Colonic mucosa (tissue), 4 donors: ENCODE measurements at regions not wholly inside any gene's neighbourhood (a gene's known extent, or its start where the extent isn't known, plus 50 kb on each side); places are given as distances from the start of the nearest gene placed in this dataset.

Experiments
- DNase-seq: peaks from one replicate; pipeline ENCODE4 v3.0.0-alpha.2; 2020
- H3K27ac ChIP-seq: fragments of 200-600 bp; one replicate; pipeline ENCODE4 v1.8.0; 2021
- H3K27me3 ChIP-seq: fragments of 200-600 bp; one replicate; pipeline ENCODE4 v1.8.0; 2021
- H3K36me3 ChIP-seq: fragments of 200-600 bp; one replicate; pipeline ENCODE4 v1.8.0; 2021
- H3K4me1 ChIP-seq: fragments of 200-600 bp; one replicate; pipeline ENCODE4 v1.8.0; 2021; ENCODE audit warnings: mild to moderate bottlenecking
- H3K4me3 ChIP-seq: fragments of 200-600 bp; one replicate; pipeline ENCODE4 v1.8.0; 2021
- H3K9ac ChIP-seq, 2 donors: one replicate each; pipeline ENCODE4 v1.7.0; 2013; ENCODE audit warnings: control low read depth in 2 of 2, low read depth in 2 of 2, low read length in 2 of 2
- H3K9me3 ChIP-seq: fragments of 200-600 bp; one replicate; pipeline ENCODE4 v1.8.0; 2021
- intact Hi-C: fragments of 100-400 bp; cut with DNase I; formaldehyde crosslinking; loops from one replicate; pipeline ENCODE4 v1.14.1; 2022
- TF ChIP-seq, protein P1 (sequence below): fragments of 200-600 bp; IDR thresholded peaks from one replicate; pipeline ENCODE4 v1.8.0; 2022; ENCODE audit warnings: antibody characterized with exemption, mild to moderate bottlenecking
- donor health status: healthy.
- donor health status: DM: no; HTN: no; CAD: no.
- donor health status: DM: no; HTN: no; CAD: no.

DNA sequence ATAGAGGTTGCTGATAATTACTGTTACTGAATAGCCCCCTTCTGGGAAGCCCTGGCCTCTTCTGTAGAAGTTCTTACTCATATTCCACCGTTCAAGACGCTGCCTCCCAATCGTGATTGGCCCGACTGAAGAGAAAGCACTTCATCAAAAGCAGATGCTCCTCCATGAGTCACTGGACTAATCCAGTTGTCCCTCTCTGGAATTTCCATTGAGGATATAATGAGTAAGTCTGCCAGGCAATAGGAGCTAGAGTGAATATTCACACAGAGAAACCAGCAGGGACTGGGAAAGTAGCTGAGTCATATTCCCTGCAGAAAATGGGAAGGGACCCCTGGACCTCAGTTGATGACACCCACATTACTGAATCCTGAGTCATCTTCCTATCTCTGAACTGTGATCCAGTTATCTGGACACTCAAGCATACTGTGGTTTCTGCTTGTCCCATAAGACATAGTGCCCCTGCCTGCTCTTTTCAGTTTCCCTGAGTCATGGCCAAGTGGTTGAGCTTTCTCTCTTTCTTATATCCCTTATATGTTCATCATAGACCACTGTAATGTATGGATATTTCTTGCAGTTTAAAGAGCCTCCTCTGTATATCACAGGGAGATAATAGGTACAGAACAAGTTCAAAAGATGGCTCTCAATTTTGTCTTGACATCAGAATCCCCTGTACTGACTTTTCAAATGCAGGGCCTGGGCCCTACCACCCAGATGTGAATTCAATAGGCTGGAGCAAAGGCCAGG is 151.2 kb upstream of the CDIN1 start:
- no peaks in the 10 kb centered on the region for H3K36me3 ChIP-seq
- TF ChIP-seq, protein P1, sequence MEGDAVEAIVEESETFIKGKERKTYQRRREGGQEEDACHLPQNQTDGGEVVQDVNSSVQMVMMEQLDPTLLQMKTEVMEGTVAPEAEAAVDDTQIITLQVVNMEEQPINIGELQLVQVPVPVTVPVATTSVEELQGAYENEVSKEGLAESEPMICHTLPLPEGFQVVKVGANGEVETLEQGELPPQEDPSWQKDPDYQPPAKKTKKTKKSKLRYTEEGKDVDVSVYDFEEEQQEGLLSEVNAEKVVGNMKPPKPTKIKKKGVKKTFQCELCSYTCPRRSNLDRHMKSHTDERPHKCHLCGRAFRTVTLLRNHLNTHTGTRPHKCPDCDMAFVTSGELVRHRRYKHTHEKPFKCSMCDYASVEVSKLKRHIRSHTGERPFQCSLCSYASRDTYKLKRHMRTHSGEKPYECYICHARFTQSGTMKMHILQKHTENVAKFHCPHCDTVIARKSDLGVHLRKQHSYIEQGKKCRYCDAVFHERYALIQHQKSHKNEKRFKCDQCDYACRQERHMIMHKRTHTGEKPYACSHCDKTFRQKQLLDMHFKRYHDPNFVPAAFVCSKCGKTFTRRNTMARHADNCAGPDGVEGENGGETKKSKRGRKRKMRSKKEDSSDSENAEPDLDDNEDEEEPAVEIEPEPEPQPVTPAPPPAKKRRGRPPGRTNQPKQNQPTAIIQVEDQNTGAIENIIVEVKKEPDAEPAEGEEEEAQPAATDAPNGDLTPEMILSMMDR = no peak
- H3K27ac ChIP-seq = no peak overlapping the region
- no peak for DNase-seq
- no peaks in the 10 kb centered on the region for H3K9me3 ChIP-seq
- intact Hi-C loops = no loop called here
- H3K27me3 ChIP-seq = no peaks in the 10 kb centered on the region
- H3K4me1 ChIP-seq = no peaks in the 10 kb centered on the region
- no peak overlapping the region for H3K4me3 ChIP-seq
- no peak overlapping the region for H3K9ac ChIP-seq

DNA sequence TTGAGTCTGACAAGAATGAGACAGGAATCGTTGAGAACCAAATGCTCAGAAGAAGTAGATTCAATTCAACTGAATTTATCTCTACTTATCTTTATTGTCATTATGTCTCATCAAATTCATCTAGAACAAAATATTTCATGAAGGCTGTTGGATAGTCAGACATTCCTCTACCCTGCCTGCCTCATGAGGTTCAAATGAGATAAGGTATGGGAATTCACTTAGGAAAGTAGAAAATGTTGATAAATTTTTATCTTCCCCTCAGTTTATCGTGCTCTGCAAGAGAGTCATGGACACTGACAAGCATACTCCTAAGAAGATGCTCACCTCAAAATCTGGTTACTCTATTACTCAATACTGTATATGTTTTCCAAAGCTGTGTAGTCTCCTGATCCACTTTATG is 149.7 kb upstream of the CDIN1 start:
- no peak for DNase-seq
- TF ChIP-seq, protein P1 = no peak
- H3K27ac ChIP-seq = no peak overlapping the region
- no peaks in the 10 kb centered on the region for H3K27me3 ChIP-seq
- H3K36me3 ChIP-seq = no peaks in the 10 kb centered on the region
- intact Hi-C loops = no loop called here
- no peak overlapping the region for H3K9ac ChIP-seq
- no peak overlapping the region for H3K4me3 ChIP-seq
- no peaks in the 10 kb centered on the region for H3K9me3 ChIP-seq
- no peaks in the 10 kb centered on the region for H3K4me1 ChIP-seq

DNA sequence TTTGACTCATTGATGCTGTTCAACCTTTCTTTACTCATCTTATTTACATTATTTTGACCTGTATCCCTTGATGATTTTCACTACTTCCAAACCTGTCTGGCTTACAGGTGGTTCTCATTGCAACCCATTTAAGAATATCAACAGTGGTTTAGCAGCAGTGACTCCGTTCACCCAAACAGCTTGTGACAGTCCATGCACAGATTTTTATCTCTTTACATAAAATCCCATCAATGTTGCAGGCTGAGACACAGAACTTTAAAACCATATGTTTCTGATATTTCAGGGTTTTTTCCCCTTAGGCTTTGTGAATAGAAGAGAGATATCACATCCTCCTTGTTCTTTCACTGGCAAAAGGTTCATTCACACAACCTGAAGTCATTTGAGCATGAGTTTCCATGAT is 149.1 kb upstream of the CDIN1 start:
- DNase-seq = no peak
- no peaks in the 10 kb centered on the region for H3K9me3 ChIP-seq
- TF ChIP-seq, protein P1 = no peak
- no peak overlapping the region for H3K9ac ChIP-seq
- no peak overlapping the region for H3K4me3 ChIP-seq
- H3K4me1 ChIP-seq = no peaks in the 10 kb centered on the region
- intact Hi-C loops = no loop called here
- H3K27me3 ChIP-seq = no peaks in the 10 kb centered on the region
- H3K36me3 ChIP-seq = no peaks in the 10 kb centered on the region
- no peak overlapping the region for H3K27ac ChIP-seq

DNA sequence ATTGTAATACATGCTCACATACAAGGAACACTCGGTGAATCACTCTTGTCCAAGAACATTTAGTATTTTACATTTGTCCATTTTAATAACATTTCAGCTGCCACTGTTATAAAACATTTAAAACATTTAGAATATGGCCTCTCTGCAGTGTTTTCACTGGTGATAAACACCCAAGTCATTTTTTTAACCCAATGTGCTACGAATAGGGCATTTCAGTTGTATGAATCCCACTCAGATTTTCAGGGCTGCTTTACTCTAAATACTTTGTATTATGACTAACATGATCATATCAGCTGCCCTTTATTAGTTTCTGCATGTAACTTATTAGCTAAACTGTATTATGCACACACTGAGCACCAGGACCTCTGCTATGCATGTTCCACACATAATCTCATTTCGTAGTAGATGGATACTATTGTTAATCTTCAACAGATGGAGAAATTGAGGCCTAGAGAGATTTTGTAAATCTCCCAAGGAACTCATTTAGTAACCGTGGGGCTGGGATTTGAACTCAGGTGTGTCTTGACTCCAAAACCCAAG is 148.6 kb upstream of the CDIN1 start:
- H3K36me3 ChIP-seq = no peaks in the 10 kb centered on the region
- H3K27me3 ChIP-seq = no peaks in the 10 kb centered on the region
- no peak overlapping the region for H3K4me3 ChIP-seq
- intact Hi-C loops = no loop called here
- H3K9me3 ChIP-seq = no peaks in the 10 kb centered on the region
- TF ChIP-seq, protein P1 = no peak
- H3K27ac ChIP-seq = no peak overlapping the region
- no peak overlapping the region for H3K9ac ChIP-seq
- no peak for DNase-seq
- no peaks in the 10 kb centered on the region for H3K4me1 ChIP-seq

DNA sequence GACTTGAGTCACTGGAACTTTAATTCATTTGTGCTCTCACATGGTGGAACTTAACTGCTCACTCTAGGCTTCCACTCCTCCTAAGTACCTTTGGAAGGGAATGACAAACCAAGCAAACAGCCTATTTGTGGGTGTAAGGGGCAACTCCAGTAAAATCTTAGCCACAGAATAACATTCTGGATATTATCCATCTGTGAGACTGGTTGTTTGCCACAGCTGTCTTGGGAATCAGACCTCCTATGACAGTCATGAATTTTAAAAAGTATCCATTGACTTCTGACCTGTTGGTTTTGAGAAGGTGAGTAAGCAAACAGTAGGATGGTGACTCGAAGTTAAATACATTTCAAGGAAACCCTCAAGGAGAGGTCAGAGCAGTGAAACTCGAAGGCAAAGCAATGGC is 147.3 kb upstream of the CDIN1 start:
- intact Hi-C loops = no loop called here

More for the DNA sequence above, 147.3 kb upstream of the CDIN1 start:
- no peak overlapping the region for H3K9ac ChIP-seq
- H3K4me1 ChIP-seq = no peaks in the 10 kb centered on the region
- DNase-seq = no peak
- H3K9me3 ChIP-seq = no peaks in the 10 kb centered on the region
- no peaks in the 10 kb centered on the region for H3K27me3 ChIP-seq
- H3K27ac ChIP-seq = no peak overlapping the region
- TF ChIP-seq, protein P1 = no peak
- no peaks in the 10 kb centered on the region for H3K36me3 ChIP-seq
- H3K4me3 ChIP-seq = no peak overlapping the region
